GM23248 (cell line): ENCODE measurements at regions not wholly inside any gene's neighbourhood (a gene's known extent, or its start where the extent isn't known, plus 50 kb on each side); places are given as distances from the start of the nearest gene placed in this dataset.

ENCODE experiments used
- EZH2 ChIP-seq: fragments of 200-600 bp; sonication (generic); IDR thresholded peaks from 2 replicates; pipeline ENCODE4 v1.6.1; 2018; ENCODE audit warnings: antibody characterized with exemption, mild to moderate bottlenecking; ENCODE audit not compliant: insufficient read depth, poor library complexity, severe bottlenecking
- EZH2phosphoT487 ChIP-seq: fragments of 200-600 bp; sonication (generic); IDR thresholded peaks from 2 replicates; pipeline ENCODE4 v1.6.1; 2018; ENCODE audit warnings: antibody characterized with exemption, moderate library complexity, mild to moderate bottlenecking, low read depth; ENCODE audit not compliant: insufficient read depth

DNA sequence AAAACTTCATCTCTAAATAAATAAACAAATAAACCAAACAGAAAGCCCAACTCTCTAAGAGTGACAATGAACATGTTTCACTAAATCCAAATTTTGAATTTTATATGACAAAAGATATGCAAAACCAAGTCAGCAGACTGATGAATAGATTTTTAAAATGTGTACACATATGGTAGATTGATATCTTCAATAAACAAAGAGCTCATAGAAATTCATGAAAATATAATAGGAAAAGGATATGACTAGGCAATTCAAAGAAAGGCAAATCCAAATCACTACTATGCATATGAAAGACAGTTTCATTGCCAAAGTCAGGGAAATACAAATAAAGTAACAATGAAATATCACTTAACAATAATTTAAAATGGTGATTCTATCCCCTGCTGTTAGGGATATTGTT is 63.7 kb upstream of the NBEA start:
- TF ChIP-seq EZH2: no peak
- TF ChIP-seq EZH2phosphoT487: no peak
